ENCODE measurements at regions not wholly inside any gene's neighbourhood (a gene's known extent, or its start where the extent isn't known, plus 50 kb on each side); places are given as distances from the start of the nearest gene placed in this dataset.

DNA sequence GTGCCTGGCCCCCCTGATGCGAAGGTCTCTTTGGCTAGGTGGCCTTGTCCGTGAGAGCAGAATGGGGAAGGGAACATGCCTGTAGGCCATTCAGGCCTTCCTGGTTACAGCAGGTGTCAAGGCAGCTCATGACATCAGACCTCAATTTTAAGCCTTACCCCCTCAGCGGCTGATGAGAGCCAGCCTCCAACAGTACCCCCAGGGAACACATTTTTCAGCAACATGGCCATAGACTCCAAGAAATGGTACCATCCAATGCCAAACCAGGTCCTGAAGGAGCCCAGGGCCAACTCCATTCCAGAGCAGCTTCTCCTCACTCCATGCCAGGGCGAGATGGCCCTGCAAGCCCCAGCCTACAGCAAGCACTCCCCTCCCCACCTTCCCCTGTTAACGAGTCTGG lies 199.2 kb downstream of the SMAD2 start:
- 5% methylated on average over 2 of the region's 5 CpGs for WGBS (ENCODE audit: low lambda C conversion rate)
- Histone ChIP-seq H3K27ac (ENCODE audit: extremely low read length, insufficient read depth, low read length) (no peak overlapping the region), H3K9ac (ENCODE audit: insufficient read depth, low read depth, low read length) (no peak overlapping the region), H3K36me3 (replicated peaks in 1 of 2; ENCODE audit: control insufficient read depth in 1 of 2, insufficient read depth in 2 of 2, low read length in 2 of 2) (no peaks in the 10 kb centered on the region), H3K4me1 (ENCODE audit: insufficient read depth, low read length) (no peaks in the 10 kb centered on the region), H3K79me2 (ENCODE audit: insufficient read depth, low read length) (no peaks in the 10 kb centered on the region), H4K20me1 (ENCODE audit: insufficient read depth, low read length) (no peaks in the 10 kb centered on the region), H3K4me2 (ENCODE audit: low read depth, low read length) (no peak overlapping the region), H3K27me3 (ENCODE audit: control insufficient read depth in 1 of 2, insufficient read depth in 2 of 2, low read length in 2 of 2) (peaks cover 1 to 27% of the 10 kb centered on the region in 2 experiments; a peak in 3 of 5 replicates), H2AFZ (ENCODE audit: low read length) (no peak overlapping the region), H3K4me3 (replicated peaks in 1 of 3; ENCODE audit: insufficient read depth in 1 of 3, low read depth in 2 of 3, low read length in 3 of 3) (no peak overlapping the region), H3K9me3 (ENCODE audit: low read length) (no peaks in the 10 kb centered on the region)
- intact Hi-C loops (cut with micrococcal nuclease; ENCODE audit: unreplicated experiment) (no loop called here), in situ Hi-C loops (cut with HindIII; ENCODE audit: extremely low pct_ligation_motif_present, low pct_unique_long_range_greater_than_20kb) (no loop called here)
- ChIA-PET POLR2A (no interaction called here), CTCF (ENCODE audit: low intra/inter-chr PET ratio, low total read pairs) (no interaction called here)
- TF ChIP-seq, protein P1, sequence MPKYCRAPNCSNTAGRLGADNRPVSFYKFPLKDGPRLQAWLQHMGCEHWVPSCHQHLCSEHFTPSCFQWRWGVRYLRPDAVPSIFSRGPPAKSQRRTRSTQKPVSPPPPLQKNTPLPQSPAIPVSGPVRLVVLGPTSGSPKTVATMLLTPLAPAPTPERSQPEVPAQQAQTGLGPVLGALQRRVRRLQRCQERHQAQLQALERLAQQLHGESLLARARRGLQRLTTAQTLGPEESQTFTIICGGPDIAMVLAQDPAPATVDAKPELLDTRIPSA (CRISPR knock-in tag; IDR thresholded peaks at IDR 0.05; ENCODE audit: borderline replicate concordance) = no peak
- TF ChIP-seq, protein P2, sequence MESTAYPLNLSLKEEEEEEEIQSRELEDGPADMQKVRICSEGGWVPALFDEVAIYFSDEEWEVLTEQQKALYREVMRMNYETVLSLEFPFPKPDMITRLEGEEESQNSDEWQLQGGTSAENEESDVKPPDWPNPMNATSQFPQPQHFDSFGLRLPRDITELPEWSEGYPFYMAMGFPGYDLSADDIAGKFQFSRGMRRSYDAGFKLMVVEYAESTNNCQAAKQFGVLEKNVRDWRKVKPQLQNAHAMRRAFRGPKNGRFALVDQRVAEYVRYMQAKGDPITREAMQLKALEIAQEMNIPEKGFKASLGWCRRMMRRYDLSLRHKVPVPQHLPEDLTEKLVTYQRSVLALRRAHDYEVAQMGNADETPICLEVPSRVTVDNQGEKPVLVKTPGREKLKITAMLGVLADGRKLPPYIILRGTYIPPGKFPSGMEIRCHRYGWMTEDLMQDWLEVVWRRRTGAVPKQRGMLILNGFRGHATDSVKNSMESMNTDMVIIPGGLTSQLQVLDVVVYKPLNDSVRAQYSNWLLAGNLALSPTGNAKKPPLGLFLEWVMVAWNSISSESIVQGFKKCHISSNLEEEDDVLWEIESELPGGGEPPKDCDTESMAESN (CRISPR knock-in tag; conservative IDR thresholded peaks at IDR 0.05) = no peak
- TF ChIP-seq ZMYM4 (CRISPR knock-in tag; IDR thresholded peaks at IDR 0.05) (no peak), ZFP36L1 (CRISPR knock-in tag; IDR thresholded peaks at IDR 0.05) (no peak), SP1 (IDR thresholded peaks at IDR 0.05) (no peak), SP1 (CRISPR knock-in tag; IDR thresholded peaks at IDR 0.05) (no peak), ZNF564 (CRISPR knock-in tag; IDR thresholded peaks at IDR 0.05) (no peak), HHEX (CRISPR knock-in tag; IDR thresholded peaks at IDR 0.05) (no peak), MIER3 (CRISPR knock-in tag; IDR thresholded peaks at IDR 0.05; ENCODE audit: borderline replicate concordance) (no peak), ZNF292 (CRISPR knock-in tag; IDR thresholded peaks at IDR 0.05; ENCODE audit: borderline replicate concordance, low read depth) (no peak), SYNCRIP (IDR thresholded peaks at IDR 0.05; ENCODE audit: insufficient read depth, low read depth, low read length) (no peak), ZNF274 (CRISPR knock-in tag; IDR thresholded peaks at IDR 0.05) (no peak), HNF1B (CRISPR knock-in tag; IDR thresholded peaks at IDR 0.05) (no peak), CREB1 (IDR thresholded peaks at IDR 0.05) (no peak), CREB1 (CRISPR knock-in tag; IDR thresholded peaks at IDR 0.05) (no peak), ZNF44 (CRISPR knock-in tag; IDR thresholded peaks at IDR 0.05) (no peak), NFRKB (IDR thresholded peaks at IDR 0.05) (no peak)
- TF ChIP-seq, protein P3, sequence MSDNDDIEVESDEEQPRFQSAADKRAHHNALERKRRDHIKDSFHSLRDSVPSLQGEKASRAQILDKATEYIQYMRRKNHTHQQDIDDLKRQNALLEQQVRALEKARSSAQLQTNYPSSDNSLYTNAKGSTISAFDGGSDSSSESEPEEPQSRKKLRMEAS (IDR thresholded peaks at IDR 0.05) = no peak
- DNase-seq (ENCODE audit: low spot score) (no peak), ATAC-seq (no peak), FAIRE-seq (no peak)
- BruUV-seq (replicated peaks) = no TSS peak
